ENCODE measurements at regions not wholly inside any gene's neighbourhood (a gene's known extent, or its start where the extent isn't known, plus 50 kb on each side); places are given as distances from the start of the nearest gene placed in this dataset.

GRCh38 chr14:87278415-87278814 is 714.6 kb downstream of the GALC start:
- Histone ChIP-seq H3K27me3 (replicated peaks in 1 of 2; ENCODE audit: control insufficient read depth in 2 of 2, insufficient read depth in 2 of 2, low read length in 1 of 2) (no peaks in the 10 kb centered on the region), H4K20me1 (ENCODE audit: control insufficient read depth, insufficient read depth) (no peaks in the 10 kb centered on the region), H3K9ac (ENCODE audit: control insufficient read depth, insufficient read depth, low read length) (no peak overlapping the region), H3K27ac (ENCODE audit: control insufficient read depth, insufficient read depth) (no peak overlapping the region), H3K4me3 (no peak overlapping the region), H3K4me2 (ENCODE audit: control insufficient read depth, insufficient read depth) (no peak overlapping the region), H3K9me3 (replicated peaks; ENCODE audit: control insufficient read depth, insufficient read depth, low read length) (no peaks in the 10 kb centered on the region), H3K79me2 (ENCODE audit: control insufficient read depth, insufficient read depth, low read length) (no peaks in the 10 kb centered on the region), H3K36me3 (ENCODE audit: control insufficient read depth in 2 of 2, insufficient read depth in 2 of 2, low read length in 1 of 2) (no peaks in the 10 kb centered on the region), H3K4me1 (ENCODE audit: control insufficient read depth, insufficient read depth, low read length) (no peaks in the 10 kb centered on the region), H2AFZ (ENCODE audit: control insufficient read depth, low read depth, low read length) (no peak overlapping the region)
- FAIRE-seq (no peak), ATAC-seq (no peak), DNase-seq (ENCODE audit: low read depth, low spot score) (no peak)
- TF ChIP-seq TCF12 (IDR thresholded peaks at IDR 0.05; ENCODE audit: low read depth, low read length) (no peak), SIX5 (IDR thresholded peaks at IDR 0.05; ENCODE audit: low read depth, low read length, severe bottlenecking) (no peak), ATF3 (IDR thresholded peaks at IDR 0.05; ENCODE audit: borderline replicate concordance, extremely low read depth, low read depth, low read length) (no peak), BCLAF1 (IDR thresholded peaks at IDR 0.05) (no peak), CHD4 (IDR thresholded peaks at IDR 0.05) (no peak), IKZF2 (IDR thresholded peaks at IDR 0.05) (no peak), FOXM1 (IDR thresholded peaks at IDR 0.05; ENCODE audit: low read depth, low read length) (no peak), CBFB (IDR thresholded peaks at IDR 0.05; ENCODE audit: low read depth) (no peak), ATF2 (IDR thresholded peaks at IDR 0.05; ENCODE audit: low read length) (no peak), REST (IDR thresholded peaks at IDR 0.05; ENCODE audit: low read depth, low read length) (no peak), GABPA (IDR thresholded peaks at IDR 0.05; ENCODE audit: low read depth) (no peak), SRF (IDR thresholded peaks at IDR 0.05; ENCODE audit: low read depth in 2 of 2, low read length in 2 of 2) (no peak), NFYB (IDR thresholded peaks at IDR 0.05; ENCODE audit: insufficient read depth, low read depth, low read length) (no peak), HDAC2 (IDR thresholded peaks at IDR 0.05) (no peak), POLR2AphosphoS5 (IDR thresholded peaks at IDR 0.05; ENCODE audit: low read length) (no peak), SMARCA5 (IDR thresholded peaks at IDR 0.05) (no peak), ZNF384 (IDR thresholded peaks at IDR 0.05; ENCODE audit: borderline replicate concordance, low read depth, low read length) (no peak)
- POLR2A ChIA-PET = no interaction called here
- intact Hi-C loops (cut with micrococcal nuclease; ENCODE audit: unreplicated experiment) = no loop called here
- RAD21 ChIA-PET (ENCODE audit: unreplicated experiment) = no interaction called here
- CTCF ChIA-PET = no interaction called here
- in situ Hi-C loops (cut with MboI) = no loop called here
- WGBS (ENCODE audit: insufficient coverage, insufficient replicate concordance, low lambda C conversion rate, missing lambda C conversion rate) = 28% methylated on average over 2 of the region's 2 CpGs
- no TSS peak for BruUV-seq (replicated peaks)
- SMC1A ChIA-PET (ENCODE audit: uncharacterized antibody, unreplicated experiment) = no interaction called here
